HG02798 (cell line): ENCODE measurements at regions not wholly inside any gene's neighbourhood (a gene's known extent, or its start where the extent isn't known, plus 50 kb on each side); places are given as distances from the start of the nearest gene placed in this dataset.
"Not testable (repeated sequence)": the region's sequence is repeated elsewhere in the genome, so short reads cannot be mapped to it uniquely, and the experiment has no call there.

Experiments used
- ATAC-seq: cut with Tn5 transposase; IDR thresholded peaks from one replicate; pipeline ENCODE4 v1.9.1; 2021; ENCODE audit warnings: mild to moderate bottlenecking; ENCODE audit not compliant: unreplicated experiment, poor library complexity

DNA sequence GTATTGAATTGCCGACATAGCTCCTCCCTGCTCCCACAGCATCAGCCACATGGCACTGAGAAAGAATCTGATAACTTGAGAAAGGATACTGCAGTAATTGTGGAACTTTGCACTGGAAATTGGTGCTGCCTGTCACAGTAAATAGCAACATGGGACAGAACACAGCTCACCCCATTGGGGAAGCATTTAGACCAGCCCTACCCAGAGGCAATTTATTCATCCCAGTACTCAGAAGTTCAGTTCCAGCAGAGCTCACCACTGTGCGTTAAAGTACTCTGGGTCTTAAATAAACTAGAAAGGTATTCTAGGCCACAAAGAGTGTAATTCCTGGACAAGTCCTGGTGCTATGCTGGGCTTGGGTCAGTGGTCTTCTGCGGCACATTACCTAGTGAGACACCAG, 347.1 kb downstream of the PYDC2 start:
- no peak for ATAC-seq

GRCh38 chr3:191809326-191809949, 348.5 kb downstream of the PYDC2 start:
- ATAC-seq = no peak

GRCh38 chr3:191813245-191813644, 352.3 kb downstream of the PYDC2 start:
- no peak for ATAC-seq

GRCh38 chr3:191848818-191849217, 387.9 kb downstream of the PYDC2 start:
- ATAC-seq = no peak

DNA sequence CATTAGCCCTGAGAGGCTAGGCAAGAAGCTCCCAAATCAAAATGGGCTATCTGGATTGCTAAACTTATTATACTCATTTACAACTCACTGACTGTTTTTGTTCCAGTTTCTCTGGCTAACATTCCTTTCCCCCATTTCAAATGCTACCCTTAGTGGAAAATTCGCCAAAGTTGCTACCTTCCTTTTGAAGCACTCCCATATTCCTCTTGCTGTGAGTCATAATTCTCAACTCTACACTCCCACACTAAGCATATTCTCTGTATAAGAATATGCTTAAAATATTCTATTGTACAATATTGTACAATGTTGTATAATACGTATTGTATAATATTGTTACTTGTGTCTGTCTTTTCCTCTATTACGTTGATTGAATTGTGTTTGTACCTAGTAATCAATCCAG, 398.6 kb downstream of the PYDC2 start:
- ATAC-seq = no peak

DNA sequence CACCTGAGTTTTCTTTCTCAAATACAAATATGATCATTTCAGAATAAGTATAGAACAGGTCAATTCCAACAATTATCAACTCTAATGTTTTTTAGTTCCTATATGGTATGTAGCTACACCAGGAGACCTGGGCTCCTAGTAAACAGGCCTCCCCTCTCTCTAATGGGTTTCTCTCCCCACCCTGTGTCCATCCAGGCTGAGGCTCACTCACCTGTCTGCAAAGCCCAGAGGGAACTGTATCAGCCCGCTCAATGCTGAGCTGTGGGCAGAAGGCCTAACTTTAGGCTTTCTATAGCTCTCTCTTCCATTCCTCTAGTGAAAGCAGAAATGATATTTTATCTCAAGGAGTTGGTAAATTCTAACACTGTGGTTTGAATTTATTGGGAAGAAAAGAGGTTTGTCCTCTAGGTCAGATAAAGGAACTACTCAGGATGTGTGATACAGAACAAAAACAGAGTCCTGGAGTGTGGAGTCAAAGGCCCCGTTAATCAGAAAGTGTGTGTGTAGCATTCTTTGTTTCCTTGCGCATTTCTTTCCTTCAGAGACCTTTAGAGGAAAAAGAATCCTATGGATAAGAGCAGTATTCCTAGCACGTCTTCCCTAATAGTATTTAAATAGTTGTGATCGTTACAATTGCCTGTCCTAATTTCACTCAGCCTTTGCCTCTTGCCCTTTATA, 408.9 kb downstream of the PYDC2 start:
- ATAC-seq = no peak

DNA sequence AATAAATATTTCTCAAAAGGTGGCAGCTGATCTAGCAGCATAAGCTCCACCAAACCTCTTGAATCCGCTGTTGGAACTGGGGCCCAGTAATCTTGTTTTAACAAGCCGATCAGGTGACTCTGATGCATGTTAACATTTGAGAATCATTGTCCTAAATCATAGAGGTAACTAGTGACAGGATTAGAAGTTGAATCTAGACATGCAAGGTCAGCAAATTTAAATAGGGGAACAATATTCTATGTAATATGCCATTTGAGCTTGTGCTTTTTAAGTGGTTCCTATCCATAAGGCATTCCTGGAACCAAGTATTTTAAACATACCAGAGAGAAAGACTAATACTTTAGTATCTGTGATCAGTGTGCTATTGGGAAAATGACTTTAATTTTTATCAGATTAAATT, 412.8 kb downstream of the PYDC2 start:
- no peak for ATAC-seq

- no peak for ATAC-seq
Observed at GRCh38 chr3:191882289-191882688, 421.3 kb downstream of the PYDC2 start.

DNA sequence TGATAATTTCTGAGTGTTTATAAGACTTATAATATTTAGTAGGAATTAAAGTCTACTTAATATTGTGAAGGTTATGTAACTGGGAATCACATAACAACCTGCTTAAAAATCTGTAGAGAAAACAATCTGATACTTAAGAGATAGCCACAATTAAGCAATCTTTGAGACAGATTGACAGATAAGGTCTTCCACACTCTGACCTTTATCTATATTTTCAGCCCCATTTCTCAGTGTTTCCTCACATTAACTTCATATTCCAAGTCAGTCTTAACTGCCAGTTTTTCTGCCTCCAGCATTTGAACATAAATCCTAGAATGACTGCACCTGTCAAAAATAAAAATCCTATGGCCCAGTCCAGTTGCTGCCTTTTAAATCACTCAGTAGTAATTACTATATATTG, 423.2 kb downstream of the PYDC2 start:
- no peak for ATAC-seq

- no peak for ATAC-seq
Observed at GRCh38 chr3:191889106-191889505, 428.1 kb downstream of the PYDC2 start.

- no peak for ATAC-seq
Observed at GRCh38 chr3:191889756-191890155, 428.8 kb downstream of the PYDC2 start.

- no peak for ATAC-seq
Observed at GRCh38 chr3:191894406-191894805, 433.4 kb downstream of the PYDC2 start.

DNA sequence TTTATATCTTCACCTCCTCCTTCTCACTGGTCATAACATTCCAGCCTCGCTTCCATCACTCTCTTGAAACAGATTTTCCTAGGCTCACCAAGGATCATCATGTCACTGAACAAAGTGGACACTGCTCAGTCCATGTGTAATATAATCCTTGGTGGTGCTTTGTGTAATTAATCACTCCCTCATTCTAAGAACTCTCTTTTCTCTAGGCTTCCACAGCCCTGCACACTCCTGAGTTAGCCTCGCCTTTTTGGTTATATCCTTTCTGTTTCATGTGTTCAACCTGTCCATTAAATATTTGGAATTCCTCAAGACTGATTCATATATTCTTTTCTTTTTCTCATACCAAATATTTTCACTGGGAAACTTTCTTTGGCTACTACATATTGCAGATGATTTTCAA, 440.8 kb downstream of the PYDC2 start:
- no peak for ATAC-seq

DNA sequence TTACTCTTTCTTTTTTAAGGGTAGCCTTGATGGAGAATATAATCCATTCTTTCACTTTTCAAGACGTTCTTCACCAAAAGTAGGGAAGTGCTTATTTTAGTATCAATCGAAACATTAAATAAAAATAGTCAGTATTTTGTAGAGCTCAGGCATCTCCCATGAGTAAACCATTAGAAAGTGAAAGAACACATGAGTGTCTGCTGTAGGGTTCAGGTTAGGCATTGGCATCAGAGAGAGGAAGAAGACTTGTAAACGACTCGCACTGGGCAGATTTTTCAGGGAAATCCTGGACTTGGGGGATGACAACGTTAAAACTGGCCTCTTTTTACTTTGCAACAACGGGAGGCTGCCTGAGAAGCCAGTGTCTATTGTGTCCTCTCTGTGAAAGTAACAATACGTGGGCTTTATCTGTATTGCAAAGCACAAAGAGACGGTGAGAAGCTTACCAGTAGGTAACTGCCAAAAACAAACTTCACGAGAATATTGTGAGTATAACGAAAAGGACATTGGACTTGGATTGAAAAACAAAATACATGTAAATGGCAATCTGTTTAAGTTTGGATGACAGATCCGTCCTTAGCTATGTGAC, 451.7 kb downstream of the PYDC2 start:
- ATAC-seq = no peak

- no peak for ATAC-seq
Observed at GRCh38 chr3:191915712-191916111, 454.7 kb downstream of the PYDC2 start.

GRCh38 chr3:191919491-191920026, 458.6 kb downstream of the PYDC2 start:
- no peak for ATAC-seq

DNA sequence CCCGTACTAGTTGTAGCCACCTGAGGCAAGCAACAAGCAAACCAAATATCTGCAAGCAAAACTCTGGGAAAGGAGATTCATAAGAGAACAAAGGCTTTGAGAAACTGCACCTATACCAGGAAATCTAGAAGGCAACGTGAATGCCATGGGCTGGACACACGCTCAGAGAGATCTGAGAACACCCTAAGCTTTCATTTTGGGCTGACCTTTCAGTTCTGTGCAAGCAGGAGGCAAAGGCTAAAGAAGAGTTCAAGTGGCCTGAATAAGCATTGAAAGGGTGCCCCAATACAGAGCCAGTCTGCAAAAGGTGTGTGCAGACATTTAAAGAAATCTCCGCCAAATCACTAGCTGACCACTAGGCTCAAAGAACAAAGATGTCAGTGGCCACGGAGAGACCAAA, 461.6 kb downstream of the PYDC2 start:
- ATAC-seq = no peak

DNA sequence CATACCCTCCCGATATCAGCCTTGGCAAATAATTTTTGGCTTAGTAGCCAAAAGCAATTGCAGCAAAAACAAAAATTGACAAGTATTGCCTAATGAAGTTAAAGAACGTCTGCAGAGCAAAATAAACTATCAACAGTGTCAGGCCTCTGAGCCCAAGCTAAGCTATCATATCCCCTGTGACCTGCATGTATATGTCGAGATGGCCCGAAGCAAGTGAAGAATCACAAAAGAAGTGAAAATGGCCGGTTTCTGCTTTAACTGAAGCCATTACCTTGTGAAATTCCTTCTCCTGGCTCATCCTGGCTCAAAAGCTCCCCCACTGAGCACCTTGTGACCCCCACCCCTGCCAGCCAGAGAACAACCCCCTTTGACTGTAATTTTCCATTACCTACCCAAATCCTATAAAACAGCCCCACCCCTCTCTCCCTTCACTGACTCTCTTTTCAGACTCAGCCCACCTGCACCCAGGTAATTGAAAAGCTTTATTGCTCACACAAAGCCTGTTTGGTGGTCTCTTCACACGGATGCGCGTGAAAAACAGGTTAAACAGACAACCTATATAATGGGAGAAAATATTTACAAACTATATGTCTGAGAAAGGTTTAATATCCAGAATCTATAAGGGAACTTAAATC, 466.3 kb downstream of the PYDC2 start:
- not testable (repeated sequence) for ATAC-seq

- not testable (repeated sequence) for ATAC-seq
Observed at GRCh38 chr3:191927998-191928397, 467.0 kb downstream of the PYDC2 start.

GRCh38 chr3:191944835-191945234, 483.9 kb downstream of the PYDC2 start:
- ATAC-seq = peak; percentile 67

DNA sequence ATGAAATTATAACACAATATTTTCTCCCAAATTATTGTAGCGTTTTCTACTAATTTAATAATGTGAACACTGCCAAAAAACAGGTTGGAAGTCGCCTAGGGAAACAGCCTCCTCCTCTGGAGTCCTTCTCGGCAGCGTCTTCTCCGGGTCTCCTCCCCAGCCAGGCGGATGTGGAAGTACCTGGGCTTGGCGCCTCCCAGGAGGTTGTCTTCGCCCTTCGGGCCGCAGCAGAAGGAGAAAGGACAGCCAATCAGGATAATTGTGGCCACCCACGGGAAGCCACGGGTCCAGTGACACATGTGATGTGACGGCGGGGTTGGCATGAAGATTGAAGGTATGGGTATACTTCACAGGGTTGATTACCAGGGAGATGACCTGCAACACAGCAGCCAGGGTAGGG, 491.2 kb downstream of the PYDC2 start:
- no peak for ATAC-seq
